GM18511 (cell line): ENCODE measurements at regions not wholly inside any gene's neighbourhood (a gene's known extent, or its start where the extent isn't known, plus 50 kb on each side); places are given as distances from the start of the nearest gene placed in this dataset.

Source experiments
- ATAC-seq: cut with Tn5 transposase; IDR thresholded peaks from one replicate; pipeline ENCODE4 v1.9.1; 2021; ENCODE audit warnings: mild to moderate bottlenecking, moderate library complexity; ENCODE audit not compliant: unreplicated experiment

GRCh38 chr10:33820531-33820930, 486.1 kb upstream of the NRP1 start:
- no peak for ATAC-seq

- ATAC-seq, result no peak
These were observed 484.7 kb upstream of the NRP1 start for GRCh38 chr10:33819206-33819605.

GRCh38 chr10:33818343-33818742, 483.9 kb upstream of the NRP1 start:
- no peak for ATAC-seq

GRCh38 chr10:33817605-33818004, 483.1 kb upstream of the NRP1 start:
- no peak for ATAC-seq

GRCh38 chr10:33815776-33816175, 481.3 kb upstream of the NRP1 start:
- ATAC-seq, result no peak

- ATAC-seq, result no peak
These were observed 479.4 kb upstream of the NRP1 start for GRCh38 chr10:33813871-33814270.

- no peak for ATAC-seq
These were observed 478.9 kb upstream of the NRP1 start for GRCh38 chr10:33813415-33813814.

GRCh38 chr10:33812586-33812985, 478.1 kb upstream of the NRP1 start:
- ATAC-seq, result no peak

GRCh38 chr10:33810986-33811385, 476.5 kb upstream of the NRP1 start:
- ATAC-seq, result no peak

GRCh38 chr10:33809732-33810131, 475.3 kb upstream of the NRP1 start:
- no peak for ATAC-seq

- ATAC-seq, result no peak
These were observed 474.0 kb upstream of the NRP1 start for GRCh38 chr10:33808475-33808874.

- ATAC-seq, result no peak
These were observed 473.3 kb upstream of the NRP1 start for GRCh38 chr10:33807531-33808359.

GRCh38 chr10:33805831-33806230, 471.4 kb upstream of the NRP1 start:
- ATAC-seq, result no peak

GRCh38 chr10:33804584-33804983, 470.1 kb upstream of the NRP1 start:
- ATAC-seq, result no peak

GRCh38 chr10:33803248-33803647, 468.8 kb upstream of the NRP1 start:
- no peak for ATAC-seq

GRCh38 chr10:33802566-33802965, 468.1 kb upstream of the NRP1 start:
- ATAC-seq, result no peak

GRCh38 chr10:33801705-33802104, 467.2 kb upstream of the NRP1 start:
- no peak for ATAC-seq

GRCh38 chr10:33800986-33801385, 466.5 kb upstream of the NRP1 start:
- ATAC-seq, result no peak

- ATAC-seq, result no peak
These were observed 466.1 kb upstream of the NRP1 start for GRCh38 chr10:33800545-33800944.

GRCh38 chr10:33799944-33800323, 465.5 kb upstream of the NRP1 start:
- no peak for ATAC-seq

GRCh38 chr10:33799281-33799943, 464.9 kb upstream of the NRP1 start:
- no peak for ATAC-seq

GRCh38 chr10:33798754-33799153, 464.3 kb upstream of the NRP1 start:
- no peak for ATAC-seq
